ENCODE measurements at regions not wholly inside any gene's neighbourhood (a gene's known extent, or its start where the extent isn't known, plus 50 kb on each side); places are given as distances from the start of the nearest gene placed in this dataset.

GRCh38 chrX:128396601-128397000, 344.4 kb upstream of the ACTRT1 start:
- in situ Hi-C loops (cut with MboI), result no loop called here

More at GRCh38 chrX:128396601-128397000, 344.4 kb upstream of the ACTRT1 start:
- H3K79me2 ChIP-seq (ENCODE audit: control insufficient read depth, insufficient read depth, low read length), result no peaks in the 10 kb centered on the region
- TF ChIP-seq NFIC (IDR thresholded peaks at IDR 0.05; ENCODE audit: low read depth, low read length) (no peak), CTCF (IDR thresholded peaks at IDR 0.05 in 2 of 3, conservative IDR thresholded peaks at IDR 0.05 in 1 of 3; ENCODE audit: control insufficient read depth in 2 of 3, extremely low read depth in 1 of 3, insufficient read depth in 1 of 3, low read depth in 3 of 3, low read length in 3 of 3) (no peak), PAX5 (IDR thresholded peaks at IDR 0.05; ENCODE audit: borderline replicate concordance, low read depth, low read length) (no peak), TCF12 (IDR thresholded peaks at IDR 0.05; ENCODE audit: low read depth, low read length) (no peak), DPF2 (IDR thresholded peaks at IDR 0.05) (no peak), CHD1 (IDR thresholded peaks at IDR 0.05; ENCODE audit: low read depth, low read length) (no peak), SREBF1 (IDR thresholded peaks at IDR 0.05; ENCODE audit: low read length) (no peak), SP1 (IDR thresholded peaks at IDR 0.05; ENCODE audit: low read depth, low read length) (no peak), ZNF24 (IDR thresholded peaks at IDR 0.05) (no peak), RFX5 (IDR thresholded peaks at IDR 0.05; ENCODE audit: low read depth, low read length) (no peak), ATF3 (IDR thresholded peaks at IDR 0.05; ENCODE audit: borderline replicate concordance, extremely low read depth, low read depth, low read length) (no peak), STAT1 (conservative IDR thresholded peaks at IDR 0.05) (no peak), ZBED1 (IDR thresholded peaks at IDR 0.05; ENCODE audit: borderline replicate concordance) (no peak), POLR2AphosphoS2 (IDR thresholded peaks at IDR 0.05; ENCODE audit: low read depth, low read length) (no peak), PRDM15 (CRISPR knock-in tag; IDR thresholded peaks at IDR 0.05) (no peak)
- no peak overlapping the region for H3K27ac ChIP-seq (ENCODE audit: control insufficient read depth, insufficient read depth)
- ATAC-seq, result no peak
- CTCF ChIA-PET, result interaction anchor here (0.9 kb wide), 1 partner anchor 12 kb away, joined by 3 read pairs; no protein-coding TSS in a partner anchor
- RAD21 ChIA-PET (ENCODE audit: unreplicated experiment), result no interaction called here
- no peak overlapping the region for H3K9ac ChIP-seq (ENCODE audit: control insufficient read depth, insufficient read depth, low read length)
- H3K9me3 ChIP-seq (replicated peaks; ENCODE audit: control insufficient read depth, insufficient read depth, low read length), result no peaks in the 10 kb centered on the region
- SMC1A ChIA-PET (ENCODE audit: uncharacterized antibody, unreplicated experiment), result no interaction called here
- H4K20me1 ChIP-seq (ENCODE audit: control insufficient read depth, insufficient read depth), result no peaks in the 10 kb centered on the region
- H3K36me3 ChIP-seq (ENCODE audit: control insufficient read depth in 2 of 2, insufficient read depth in 2 of 2, low read length in 1 of 2), result no peaks in the 10 kb centered on the region
- POLR2A ChIA-PET, result no interaction called here
- H3K4me3 ChIP-seq, result no peak overlapping the region
- DNase-seq (ENCODE audit: low read depth, low spot score), result no peak
- H3K27me3 ChIP-seq (replicated peaks in 1 of 2; ENCODE audit: control insufficient read depth in 2 of 2, insufficient read depth in 2 of 2, low read length in 1 of 2), result no peaks in the 10 kb centered on the region
- intact Hi-C loops (cut with micrococcal nuclease; ENCODE audit: unreplicated experiment), result no loop called here
- WGBS (ENCODE audit: insufficient coverage, insufficient replicate concordance, low lambda C conversion rate, missing lambda C conversion rate), result 1% methylated on average over 3 of the region's 3 CpGs
- H2AFZ ChIP-seq (ENCODE audit: control insufficient read depth, low read depth, low read length), result no peak overlapping the region
- FAIRE-seq, result no peak
- no peak overlapping the region for H3K4me2 ChIP-seq (ENCODE audit: control insufficient read depth, insufficient read depth)
- no peaks in the 10 kb centered on the region for H3K4me1 ChIP-seq (ENCODE audit: control insufficient read depth, insufficient read depth, low read length)
- BruUV-seq (replicated peaks), result no TSS peak
